HEK293 (cell line): ENCODE measurements at regions not wholly inside any gene's neighbourhood (a gene's known extent, or its start where the extent isn't known, plus 50 kb on each side); places are given as distances from the start of the nearest gene placed in this dataset.

ENCODE experiments used
- REPIN1 ChIP-seq: fragments of 450-650 bp; formaldehyde crosslinking; IDR thresholded peaks from 2 replicates; pipeline ENCODE4 v1.5.1; 2017; ENCODE audit warnings: missing biosample characterization, missing genetic modification characterization, low read depth
- ZBTB1 ChIP-seq: fragments of 450-650 bp; formaldehyde crosslinking; IDR thresholded peaks from 2 replicates; pipeline ENCODE4 v1.5.1; 2016; ENCODE audit warnings: missing biosample characterization, missing genetic modification characterization
- ZFP37 ChIP-seq: fragments of 450-650 bp; formaldehyde crosslinking; IDR thresholded peaks from 2 replicates; pipeline ENCODE4 v1.5.1; 2016; ENCODE audit warnings: missing biosample characterization, missing genetic modification characterization
- ZNF202 ChIP-seq: fragments of 450-650 bp; formaldehyde crosslinking; IDR thresholded peaks from 2 replicates; pipeline ENCODE4 v1.5.1; 2016; ENCODE audit warnings: missing biosample characterization, missing genetic modification characterization, borderline replicate concordance
- ZNF23 ChIP-seq: fragments of 450-650 bp; formaldehyde crosslinking; IDR thresholded peaks from 2 replicates; pipeline ENCODE4 v1.5.1; 2016; ENCODE audit warnings: missing biosample characterization, missing genetic modification characterization, borderline replicate concordance
- ZNF404 ChIP-seq: fragments of 450-650 bp; formaldehyde crosslinking; IDR thresholded peaks from 2 replicates; pipeline ENCODE4 v1.5.1; 2017; ENCODE audit warnings: missing biosample characterization, missing genetic modification characterization
- TF ChIP-seq, protein P1 (sequence below): fragments of 450-650 bp; formaldehyde crosslinking; IDR thresholded peaks from 2 replicates; pipeline ENCODE4 v1.5.1; 2016; ENCODE audit warnings: missing biosample characterization, missing genetic modification characterization

DNA sequence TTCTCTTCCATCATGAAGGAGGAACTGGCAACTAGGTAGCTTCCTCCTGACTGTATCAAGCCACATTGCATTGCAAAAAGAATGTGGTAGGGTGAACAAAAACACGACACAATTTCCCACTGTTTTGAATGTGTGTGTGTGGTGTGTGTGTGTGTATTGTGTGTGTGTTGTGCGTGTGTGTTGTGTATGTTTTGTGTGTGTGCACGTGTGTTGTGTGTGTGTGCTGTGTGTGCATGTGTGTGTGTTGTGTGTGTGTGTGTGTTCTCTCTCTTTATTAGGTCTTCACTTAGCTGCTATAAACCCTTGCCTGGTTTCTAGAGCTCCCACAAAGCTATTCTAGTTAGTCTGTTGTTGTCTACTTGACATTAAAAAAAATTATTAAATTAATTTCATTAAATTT lies 550.0 kb upstream of the GYPC start:
- TF ChIP-seq ZNF23, result no peak
- no peak for TF ChIP-seq ZNF202 (tag by site-specific recombination)
- no peak for TF ChIP-seq ZFP37 (tag by site-specific recombination)
- no peak for TF ChIP-seq REPIN1 (tag by site-specific recombination)
- TF ChIP-seq, protein P1, sequence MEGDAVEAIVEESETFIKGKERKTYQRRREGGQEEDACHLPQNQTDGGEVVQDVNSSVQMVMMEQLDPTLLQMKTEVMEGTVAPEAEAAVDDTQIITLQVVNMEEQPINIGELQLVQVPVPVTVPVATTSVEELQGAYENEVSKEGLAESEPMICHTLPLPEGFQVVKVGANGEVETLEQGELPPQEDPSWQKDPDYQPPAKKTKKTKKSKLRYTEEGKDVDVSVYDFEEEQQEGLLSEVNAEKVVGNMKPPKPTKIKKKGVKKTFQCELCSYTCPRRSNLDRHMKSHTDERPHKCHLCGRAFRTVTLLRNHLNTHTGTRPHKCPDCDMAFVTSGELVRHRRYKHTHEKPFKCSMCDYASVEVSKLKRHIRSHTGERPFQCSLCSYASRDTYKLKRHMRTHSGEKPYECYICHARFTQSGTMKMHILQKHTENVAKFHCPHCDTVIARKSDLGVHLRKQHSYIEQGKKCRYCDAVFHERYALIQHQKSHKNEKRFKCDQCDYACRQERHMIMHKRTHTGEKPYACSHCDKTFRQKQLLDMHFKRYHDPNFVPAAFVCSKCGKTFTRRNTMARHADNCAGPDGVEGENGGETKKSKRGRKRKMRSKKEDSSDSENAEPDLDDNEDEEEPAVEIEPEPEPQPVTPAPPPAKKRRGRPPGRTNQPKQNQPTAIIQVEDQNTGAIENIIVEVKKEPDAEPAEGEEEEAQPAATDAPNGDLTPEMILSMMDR (tag by site-specific recombination), result no peak
- no peak for TF ChIP-seq ZNF404
- no peak for TF ChIP-seq ZBTB1 (tag by site-specific recombination)
